Stomach (tissue), 4 donors: ENCODE measurements at regions not wholly inside any gene's neighbourhood (a gene's known extent, or its start where the extent isn't known, plus 50 kb on each side); places are given as distances from the start of the nearest gene placed in this dataset.

Experiments
- CTCF ChIP-seq, 7 experiments: fragments of 450-650 bp in 4 of 7; fragments of 200-600 bp in 3 of 7; sonication (generic) in 3 of 7; IDR thresholded peaks; one replicate each; pipeline ENCODE4 v1.5.1; 2016 to 2019; ENCODE audit warnings: antibody characterized with exemption in 7 of 7, control low read depth in 2 of 7, mild to moderate bottlenecking in 1 of 7
- POLR2A ChIP-seq, 4 donors: fragments of 450-650 bp; IDR thresholded peaks; one replicate each; pipeline ENCODE4 v1.6.1; 2016; ENCODE audit warnings: antibody characterized with exemption in 4 of 4, control low read depth in 2 of 4, mild to moderate bottlenecking in 1 of 4, moderate library complexity in 1 of 4

DNA sequence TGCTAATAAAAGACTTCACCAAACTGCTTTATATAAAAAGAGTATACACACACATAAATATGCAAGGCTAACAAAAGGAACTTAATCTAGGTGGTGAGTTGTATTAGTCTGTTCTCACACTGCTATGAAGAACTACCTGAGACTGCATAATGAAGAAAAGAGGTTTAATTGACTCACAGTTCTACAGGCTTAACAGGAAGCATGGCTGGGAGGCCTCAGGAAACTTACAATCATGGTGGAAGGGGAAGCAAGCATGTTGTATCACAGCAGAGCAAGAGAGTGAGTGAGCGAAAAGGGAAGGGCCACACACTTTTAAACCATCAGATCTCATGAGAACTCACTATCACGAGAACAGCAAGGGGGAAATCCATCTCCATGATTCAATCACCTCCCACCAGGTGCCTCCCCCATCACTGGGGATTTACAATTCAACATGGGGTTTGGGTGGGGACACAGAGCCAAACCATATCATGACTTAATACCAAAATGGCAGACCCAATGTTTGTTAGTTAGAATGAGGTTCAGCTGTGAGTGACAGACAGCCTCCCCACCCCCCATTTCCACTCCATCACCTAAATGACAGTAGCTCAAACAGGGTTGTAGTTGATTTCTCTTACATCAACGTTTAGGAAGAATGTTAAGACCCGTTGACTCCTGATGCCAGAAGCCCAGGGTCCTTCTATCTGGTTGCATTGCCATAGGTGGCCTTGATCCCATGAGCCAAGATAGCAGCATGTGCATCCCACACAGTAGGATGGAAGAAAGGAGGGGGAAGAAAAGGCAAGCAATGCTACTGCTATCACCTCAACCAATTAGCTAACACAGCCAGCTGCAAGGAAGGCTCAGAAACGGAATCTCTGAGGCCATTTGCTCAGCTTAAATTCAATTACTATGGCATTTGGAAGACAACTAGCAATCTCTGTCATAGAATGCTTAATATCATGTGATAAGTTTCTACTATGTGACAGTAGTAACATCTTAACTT, 77.0 kb downstream of the CCDC71L start:
- no peak for TF ChIP-seq CTCF (IDR thresholded peaks at IDR 0.05)
- no peak for TF ChIP-seq POLR2A (IDR thresholded peaks at IDR 0.05)
